ENCODE measurements at regions not wholly inside any gene's neighbourhood (a gene's known extent, or its start where the extent isn't known, plus 50 kb on each side); places are given as distances from the start of the nearest gene placed in this dataset.

GRCh38 chr4:12260453-12260852, 831.8 kb upstream of the HS3ST1 start:
- peaks cover 4% of the 10 kb centered on the region for H3K9me3 ChIP-seq (ENCODE audit: control insufficient read depth, low read length)
- H3K9me3 Mint-ChIP-seq, result peaks cover 10% of the 10 kb centered on the region
- TF ChIP-seq CTCF (conservative IDR thresholded peaks at IDR 0.05), result no peak

GRCh38 chr4:12244973-12245372, 816.3 kb upstream of the HS3ST1 start:
- no peaks in the 10 kb centered on the region for H3K9me3 ChIP-seq (ENCODE audit: control insufficient read depth, low read length)
- H3K4me3 ChIP-seq (ENCODE audit: low read length), result no peak overlapping the region
- Mint-ChIP-seq H3K4me3 (no peak overlapping the region), H3K27me3 (ENCODE audit: insufficient read depth) (no peaks in the 10 kb centered on the region), H3K4me1 (peaks cover 8% of the 10 kb centered on the region), H3K36me3 (ENCODE audit: low read depth) (no peaks in the 10 kb centered on the region), H3K27ac (no peak overlapping the region), H3K9me3 (no peaks in the 10 kb centered on the region)
- H3K4me1 ChIP-seq (ENCODE audit: control insufficient read depth, insufficient read depth, low read length), result no peaks in the 10 kb centered on the region
- no peaks in the 10 kb centered on the region for H3K36me3 ChIP-seq (ENCODE audit: control insufficient read depth, insufficient read depth, low read length)
- TF ChIP-seq CTCF (conservative IDR thresholded peaks at IDR 0.05), result no peak
- 75 to 79% methylated on average over 3 of the region's 3 CpGs for WGBS, 2 experiments (ENCODE audit: insufficient coverage in 1 of 2, insufficient read length in 1 of 2)
- no peak overlapping the region for H3K27ac ChIP-seq (ENCODE audit: low read depth, low read length)
- DNase-seq, result no peak
- no peak overlapping the region for H3K9ac ChIP-seq (ENCODE audit: extremely low read depth, low read length, poor library complexity, severe bottlenecking)
- H3K27me3 ChIP-seq (ENCODE audit: control insufficient read depth, insufficient read depth, low read length, poor library complexity, severe bottlenecking), result no peaks in the 10 kb centered on the region

More at GRCh38 chr4:12260453-12260852, 831.8 kb upstream of the HS3ST1 start:
- 99 to 100% methylated on average over 2 to 3 of the region's 3 CpGs for WGBS, 2 experiments (ENCODE audit: insufficient coverage in 1 of 2, insufficient read length in 1 of 2)
- Mint-ChIP-seq H3K36me3 (ENCODE audit: low read depth) (no peaks in the 10 kb centered on the region), H3K27ac (no peak overlapping the region), H3K4me1 (no peaks in the 10 kb centered on the region), H3K4me3 (no peak overlapping the region), H3K27me3 (ENCODE audit: insufficient read depth) (no peaks in the 10 kb centered on the region)
- H3K27ac ChIP-seq (ENCODE audit: low read depth, low read length), result no peak overlapping the region
- no peaks in the 10 kb centered on the region for H3K27me3 ChIP-seq (ENCODE audit: control insufficient read depth, insufficient read depth, low read length, poor library complexity, severe bottlenecking)
- no peak overlapping the region for H3K9ac ChIP-seq (ENCODE audit: extremely low read depth, low read length, poor library complexity, severe bottlenecking)
- H3K4me1 ChIP-seq (ENCODE audit: control insufficient read depth, insufficient read depth, low read length), result no peaks in the 10 kb centered on the region
- H3K4me3 ChIP-seq (ENCODE audit: low read length), result no peak overlapping the region
- no peak for DNase-seq
- H3K36me3 ChIP-seq (ENCODE audit: control insufficient read depth, insufficient read depth, low read length), result no peaks in the 10 kb centered on the region

GRCh38 chr4:12242354-12242753, 813.7 kb upstream of the HS3ST1 start:
- Histone ChIP-seq H3K27ac (ENCODE audit: low read depth, low read length) (no peak overlapping the region), H3K36me3 (ENCODE audit: control insufficient read depth, insufficient read depth, low read length) (no peaks in the 10 kb centered on the region), H3K4me1 (ENCODE audit: control insufficient read depth, insufficient read depth, low read length) (no peaks in the 10 kb centered on the region), H3K4me3 (ENCODE audit: low read length) (no peak overlapping the region), H3K27me3 (ENCODE audit: control insufficient read depth, insufficient read depth, low read length, poor library complexity, severe bottlenecking) (no peaks in the 10 kb centered on the region), H3K9ac (ENCODE audit: extremely low read depth, low read length, poor library complexity, severe bottlenecking) (no peak overlapping the region), H3K9me3 (ENCODE audit: control insufficient read depth, low read length) (no peaks in the 10 kb centered on the region)
- H3K27me3 Mint-ChIP-seq (ENCODE audit: insufficient read depth), result no peaks in the 10 kb centered on the region
- H3K9me3 Mint-ChIP-seq, result no peaks in the 10 kb centered on the region
- 91 to 100% methylated on average over 1 to 2 of the region's 2 CpGs for WGBS, 2 experiments (ENCODE audit: insufficient coverage in 1 of 2, insufficient read length in 1 of 2)
- H3K27ac Mint-ChIP-seq, result no peak overlapping the region
- H3K4me1 Mint-ChIP-seq, result peaks cover 8% of the 10 kb centered on the region
- DNase-seq, result no peak
- no peaks in the 10 kb centered on the region for H3K36me3 Mint-ChIP-seq (ENCODE audit: low read depth)
- no peak overlapping the region for H3K4me3 Mint-ChIP-seq
- TF ChIP-seq CTCF (conservative IDR thresholded peaks at IDR 0.05), result no peak
